Adrenal gland (tissue), 5 donors: ENCODE measurements at regions not wholly inside any gene's neighbourhood (a gene's known extent, or its start where the extent isn't known, plus 50 kb on each side); places are given as distances from the start of the nearest gene placed in this dataset.

Experiments used
- POLR2A ChIP-seq, 2 donors: fragments of 450-650 bp; IDR thresholded peaks; one replicate each; pipeline ENCODE4 v1.6.1; 2017; ENCODE audit warnings: antibody characterized with exemption in 2 of 2, mild to moderate bottlenecking in 2 of 2, moderate library complexity in 1 of 2
- TF ChIP-seq, protein P1 (sequence below), 6 experiments: fragments of 450-650 bp in 4 of 6; fragments of 200-600 bp in 2 of 6; sonication (generic) in 1 of 6; IDR thresholded peaks; 1 replicate in 5 of 6; 2 replicates in 1 of 6; pipeline versions ENCODE4 v1.5.1 to v1.8.0; 2016 to 2021; ENCODE audit warnings: antibody characterized with exemption in 6 of 6, mild to moderate bottlenecking in 2 of 6, moderate library complexity in 1 of 6
- donor health status: DM: no; HTN: no; CAD: no.

DNA sequence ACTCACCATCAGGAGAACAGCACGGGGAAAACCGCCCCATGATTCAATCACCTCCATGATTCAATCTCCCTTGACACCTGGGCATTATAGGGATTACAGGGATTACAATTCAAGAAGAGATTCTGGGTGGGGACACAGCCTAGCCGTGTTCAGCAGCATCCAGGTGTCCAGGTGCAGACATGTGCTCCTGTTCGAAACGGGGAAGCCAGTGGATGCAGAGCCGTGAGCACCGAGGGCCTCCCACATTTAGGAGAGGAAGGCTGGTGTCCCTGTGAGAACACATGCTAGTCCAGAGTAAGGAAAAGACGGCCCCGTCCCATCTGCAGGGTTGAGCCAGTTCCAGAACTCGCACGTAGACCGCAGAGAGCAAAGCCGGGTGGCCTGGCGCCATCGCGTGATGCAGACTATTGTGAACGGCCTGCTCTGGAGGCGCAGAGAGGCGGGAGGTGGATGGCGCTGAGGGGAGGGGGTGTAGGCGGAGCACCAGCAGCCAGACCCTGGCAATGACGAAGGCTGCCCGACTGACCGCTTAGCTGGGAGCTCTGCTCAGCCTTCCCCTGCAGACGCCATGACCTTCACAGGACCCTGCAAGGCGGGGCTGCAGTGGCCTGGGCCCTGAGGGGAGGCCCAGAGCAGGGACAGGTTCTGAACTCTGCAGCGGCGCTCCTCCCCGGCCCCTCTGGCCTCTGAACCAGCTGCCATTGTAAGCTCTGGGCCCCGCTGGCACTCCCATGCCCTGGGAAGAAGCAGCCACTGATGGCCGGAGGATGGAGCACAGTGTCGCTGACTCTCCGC, 141.6 kb upstream of the TCERG1L start:
- TF ChIP-seq, protein P1, sequence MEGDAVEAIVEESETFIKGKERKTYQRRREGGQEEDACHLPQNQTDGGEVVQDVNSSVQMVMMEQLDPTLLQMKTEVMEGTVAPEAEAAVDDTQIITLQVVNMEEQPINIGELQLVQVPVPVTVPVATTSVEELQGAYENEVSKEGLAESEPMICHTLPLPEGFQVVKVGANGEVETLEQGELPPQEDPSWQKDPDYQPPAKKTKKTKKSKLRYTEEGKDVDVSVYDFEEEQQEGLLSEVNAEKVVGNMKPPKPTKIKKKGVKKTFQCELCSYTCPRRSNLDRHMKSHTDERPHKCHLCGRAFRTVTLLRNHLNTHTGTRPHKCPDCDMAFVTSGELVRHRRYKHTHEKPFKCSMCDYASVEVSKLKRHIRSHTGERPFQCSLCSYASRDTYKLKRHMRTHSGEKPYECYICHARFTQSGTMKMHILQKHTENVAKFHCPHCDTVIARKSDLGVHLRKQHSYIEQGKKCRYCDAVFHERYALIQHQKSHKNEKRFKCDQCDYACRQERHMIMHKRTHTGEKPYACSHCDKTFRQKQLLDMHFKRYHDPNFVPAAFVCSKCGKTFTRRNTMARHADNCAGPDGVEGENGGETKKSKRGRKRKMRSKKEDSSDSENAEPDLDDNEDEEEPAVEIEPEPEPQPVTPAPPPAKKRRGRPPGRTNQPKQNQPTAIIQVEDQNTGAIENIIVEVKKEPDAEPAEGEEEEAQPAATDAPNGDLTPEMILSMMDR (IDR thresholded peaks at IDR 0.05): no peak
- no peak for TF ChIP-seq POLR2A (IDR thresholded peaks at IDR 0.05)
